ENCODE measurements at regions not wholly inside any gene's neighbourhood (a gene's known extent, or its start where the extent isn't known, plus 50 kb on each side); places are given as distances from the start of the nearest gene placed in this dataset.

GRCh38 chr5:42061121-42061520 lies 136.0 kb downstream of the FBXO4 start:
- H3K36me3 ChIP-seq, result no peaks in the 10 kb centered on the region
- no peaks in the 10 kb centered on the region for H3F3A ChIP-seq (ENCODE audit: low read depth)
- no peaks in the 10 kb centered on the region for H3K27me3 Mint-ChIP-seq (ENCODE audit: insufficient read depth, low read depth)
- no peaks in the 10 kb centered on the region for H3K36me3 Mint-ChIP-seq
- H3K9me3 ChIP-seq (ENCODE audit: low read depth), result no peaks in the 10 kb centered on the region
- H3K4me3 ChIP-seq, result no peak overlapping the region
- no peaks in the 10 kb centered on the region for H3K4me1 ChIP-seq
- no peaks in the 10 kb centered on the region for H3K27me3 ChIP-seq
- no peaks in the 10 kb centered on the region for H3K4me1 Mint-ChIP-seq
- no peak overlapping the region for H3K27ac ChIP-seq
- H3K27ac Mint-ChIP-seq, result no peak overlapping the region
- H4K20me1 ChIP-seq (ENCODE audit: low read depth), result no peaks in the 10 kb centered on the region
- no peak for TF ChIP-seq EZH2 (IDR thresholded peaks at IDR 0.05)
- TF ChIP-seq EZH2phosphoT487 (IDR thresholded peaks at IDR 0.05), result no peak
- no peak for TF ChIP-seq CTCF (IDR thresholded peaks at IDR 0.05)
- no peaks in the 10 kb centered on the region for H3K79me2 ChIP-seq (ENCODE audit: low read depth)
- peak overlapping the region; percentile 22 for H2AFZ ChIP-seq (replicated peaks)
- no peak overlapping the region for H3K4me3 Mint-ChIP-seq
- H3K9ac ChIP-seq, result no peak overlapping the region
- no peaks in the 10 kb centered on the region for H3K9me3 Mint-ChIP-seq
- no peak for DNase-seq (ENCODE audit: low spot score)
- no peak overlapping the region for H3K4me2 ChIP-seq

- TF ChIP-seq EZH2 (IDR thresholded peaks at IDR 0.05), result no peak
- no peak for TF ChIP-seq EZH2phosphoT487 (IDR thresholded peaks at IDR 0.05)
- no peak for TF ChIP-seq CTCF (IDR thresholded peaks at IDR 0.05)
- H3K27ac Mint-ChIP-seq, result no peak overlapping the region
These were observed 139.7 kb downstream of the FBXO4 start for GRCh38 chr5:42064821-42065220.

GRCh38 chr5:42066131-42066530 lies 141.1 kb downstream of the FBXO4 start:
- no peaks in the 10 kb centered on the region for H3K36me3 Mint-ChIP-seq
- no peak for DNase-seq (ENCODE audit: low spot score)
- H4K20me1 ChIP-seq (ENCODE audit: low read depth), result no peaks in the 10 kb centered on the region
- H3K27me3 ChIP-seq, result no peaks in the 10 kb centered on the region
- H2AFZ ChIP-seq (replicated peaks), result no peak overlapping the region
- H3K4me1 Mint-ChIP-seq, result no peaks in the 10 kb centered on the region
- H3K9me3 Mint-ChIP-seq, result no peaks in the 10 kb centered on the region
- H3K36me3 ChIP-seq, result no peaks in the 10 kb centered on the region
- no peak overlapping the region for H3K9ac ChIP-seq
- no peaks in the 10 kb centered on the region for H3F3A ChIP-seq (ENCODE audit: low read depth)
- H3K27ac ChIP-seq, result no peak overlapping the region
- no peak overlapping the region for H3K4me2 ChIP-seq
- H3K27ac Mint-ChIP-seq, result no peak overlapping the region
- no peak for TF ChIP-seq EZH2phosphoT487 (IDR thresholded peaks at IDR 0.05)
- no peak for TF ChIP-seq CTCF (IDR thresholded peaks at IDR 0.05)
- TF ChIP-seq EZH2 (IDR thresholded peaks at IDR 0.05), result no peak
- H3K79me2 ChIP-seq (ENCODE audit: low read depth), result no peaks in the 10 kb centered on the region
- no peaks in the 10 kb centered on the region for H3K27me3 Mint-ChIP-seq (ENCODE audit: insufficient read depth, low read depth)
- no peak overlapping the region for H3K4me3 Mint-ChIP-seq
- no peak overlapping the region for H3K4me3 ChIP-seq
- no peaks in the 10 kb centered on the region for H3K9me3 ChIP-seq (ENCODE audit: low read depth)
- H3K4me1 ChIP-seq, result no peaks in the 10 kb centered on the region

More at GRCh38 chr5:42064821-42065220, 139.7 kb downstream of the FBXO4 start:
- no peaks in the 10 kb centered on the region for H3K9me3 Mint-ChIP-seq
- Histone ChIP-seq H2AFZ (replicated peaks) (no peak overlapping the region), H3K4me2 (no peak overlapping the region), H3K79me2 (ENCODE audit: low read depth) (no peaks in the 10 kb centered on the region), H3K27ac (no peak overlapping the region), H3K9me3 (ENCODE audit: low read depth) (no peaks in the 10 kb centered on the region), H3K9ac (no peak overlapping the region), H3F3A (ENCODE audit: low read depth) (no peaks in the 10 kb centered on the region), H3K36me3 (no peaks in the 10 kb centered on the region), H3K27me3 (no peaks in the 10 kb centered on the region), H4K20me1 (ENCODE audit: low read depth) (no peaks in the 10 kb centered on the region), H3K4me3 (no peak overlapping the region), H3K4me1 (no peaks in the 10 kb centered on the region)
- no peak overlapping the region for H3K4me3 Mint-ChIP-seq
- H3K27me3 Mint-ChIP-seq (ENCODE audit: insufficient read depth, low read depth), result no peaks in the 10 kb centered on the region
- H3K36me3 Mint-ChIP-seq, result no peaks in the 10 kb centered on the region
- no peak for DNase-seq (ENCODE audit: low spot score)
- H3K4me1 Mint-ChIP-seq, result no peaks in the 10 kb centered on the region
